Esophagus muscularis mucosa (tissue), 4 donors: ENCODE measurements at regions not wholly inside any gene's neighbourhood (a gene's known extent, or its start where the extent isn't known, plus 50 kb on each side); places are given as distances from the start of the nearest gene placed in this dataset.

Source experiments
- DNase-seq: peaks from one replicate; pipeline ENCODE4 v3.0.0-alpha.2; 2017; ENCODE audit errors: extremely low spot score
- H3K27ac ChIP-seq, 4 donors: fragments of 200-600 bp; sonication (generic); replicated peaks in 1 of 4; 1 replicate in 3 of 4; 2 replicates in 1 of 4; pipeline ENCODE4 v1.5.1; 2016 to 2019; ENCODE audit warnings: mild to moderate bottlenecking in 1 of 4
- H3K27me3 ChIP-seq, 4 donors: fragments of 200-600 bp; sonication (generic); one replicate each; pipeline versions ENCODE4 v1.5.1 to v1.6.0; 2016 to 2019
- H3K36me3 ChIP-seq, 4 donors: fragments of 200-600 bp; sonication (generic); one replicate each; pipeline ENCODE4 v1.5.1; 2016 to 2019
- H3K4me1 ChIP-seq, 4 donors: fragments of 200-600 bp; sonication (generic); one replicate each; pipeline ENCODE4 v1.5.1; 2016 to 2019
- H3K4me3 ChIP-seq, 4 donors: fragments of 200-600 bp; sonication (generic); 1 replicate in 2 of 4; 2 replicates in 2 of 4; pipeline ENCODE4 v1.5.1; 2016 to 2019; ENCODE audit warnings: mild to moderate bottlenecking in 4 of 4, moderate library complexity in 1 of 4
- H3K9me3 ChIP-seq, 4 donors: fragments of 200-600 bp; sonication (generic); 1 replicate in 3 of 4; 2 replicates in 1 of 4; pipeline ENCODE4 v1.5.1; 2016 to 2019
- EP300 ChIP-seq: sonication (generic); formaldehyde crosslinking; IDR thresholded peaks from one replicate; pipeline ENCODE4 v1.6.1; 2017; ENCODE audit warnings: antibody characterized with exemption
- POLR2A ChIP-seq: fragments of 450-650 bp; IDR thresholded peaks from one replicate; pipeline ENCODE4 v1.6.1; 2017; ENCODE audit warnings: antibody characterized with exemption, moderate library complexity, mild to moderate bottlenecking, low read depth
- POLR2AphosphoS5 ChIP-seq, 2 donors: sonication (generic); formaldehyde crosslinking; IDR thresholded peaks; one replicate each; pipeline ENCODE4 v1.6.1; 2017; ENCODE audit warnings: antibody characterized with exemption in 2 of 2
- WGBS: methylation state at CpG from one replicate; pipeline ENCODE4 v1.1.5; 2018; 5-methylcytosine and 5-hydroxymethylcytosine counted together
- intact Hi-C: fragments of 100-400 bp; cut with DNase I; formaldehyde crosslinking; loops from one replicate; pipeline ENCODE4 v1.15.1; 2023
- TF ChIP-seq, protein P1 (sequence below), 3 experiments: fragments of 200-600 bp in 2 of 3; fragments of 450-650 bp in 1 of 3; sonication (generic) in 2 of 3; IDR thresholded peaks; one replicate each; pipeline ENCODE4 v1.5.1; 2017 to 2019; ENCODE audit warnings: antibody characterized with exemption in 3 of 3, mild to moderate bottlenecking in 2 of 3, moderate library complexity in 1 of 3

DNA sequence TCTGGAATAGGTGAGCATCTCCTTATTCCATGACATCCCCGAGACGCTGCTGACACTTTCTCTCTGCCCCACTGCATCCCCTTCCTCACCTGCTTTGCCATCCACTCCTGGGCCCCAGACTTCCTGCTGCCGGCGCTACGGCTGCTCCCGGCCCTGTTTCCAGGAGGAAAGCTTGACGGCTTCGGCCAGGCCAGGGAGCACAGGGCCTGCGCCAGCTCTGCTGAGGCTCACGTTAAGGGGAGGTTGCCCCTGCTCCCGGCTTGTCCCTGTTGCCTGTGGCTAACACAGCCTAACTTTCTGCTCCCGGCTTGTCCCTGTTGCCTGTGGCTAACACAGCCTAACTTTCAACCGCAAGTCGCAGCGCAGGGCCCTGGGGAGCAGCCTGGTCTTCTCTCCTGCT lies 177.3 kb upstream of the RGMA start:
- no peaks in the 10 kb centered on the region for H3K4me1 ChIP-seq
- intact Hi-C loops, result no loop called here
- DNase-seq, result no peak

DNA sequence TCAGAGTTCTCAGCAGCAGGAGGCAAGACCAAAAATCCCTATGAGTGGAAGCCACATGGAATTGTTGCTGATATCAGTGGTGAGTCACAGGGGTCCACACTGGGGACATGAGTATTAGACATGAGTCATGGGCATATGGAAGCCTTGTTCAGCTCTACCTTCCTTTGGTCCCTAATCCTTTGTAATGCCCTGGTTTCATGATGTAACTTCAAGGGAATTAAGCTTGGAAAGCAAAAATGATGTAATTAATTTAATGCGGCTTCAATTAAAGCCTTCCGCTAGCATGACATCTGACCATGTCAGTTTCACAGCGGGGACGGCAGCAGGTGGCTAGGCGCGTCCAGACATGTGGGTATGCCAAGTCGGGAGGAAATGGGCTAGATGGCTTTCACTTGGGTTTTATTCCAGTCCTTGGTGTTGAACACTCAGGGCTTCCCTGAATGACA lies 176.1 kb upstream of the RGMA start:
- H3K4me3 ChIP-seq, result no peak overlapping the region
- H3K27ac ChIP-seq, result no peak overlapping the region
- TF ChIP-seq POLR2AphosphoS5 (IDR thresholded peaks at IDR 0.05) (no peak), EP300 (no peak), POLR2A (no peak)
- TF ChIP-seq, protein P1, sequence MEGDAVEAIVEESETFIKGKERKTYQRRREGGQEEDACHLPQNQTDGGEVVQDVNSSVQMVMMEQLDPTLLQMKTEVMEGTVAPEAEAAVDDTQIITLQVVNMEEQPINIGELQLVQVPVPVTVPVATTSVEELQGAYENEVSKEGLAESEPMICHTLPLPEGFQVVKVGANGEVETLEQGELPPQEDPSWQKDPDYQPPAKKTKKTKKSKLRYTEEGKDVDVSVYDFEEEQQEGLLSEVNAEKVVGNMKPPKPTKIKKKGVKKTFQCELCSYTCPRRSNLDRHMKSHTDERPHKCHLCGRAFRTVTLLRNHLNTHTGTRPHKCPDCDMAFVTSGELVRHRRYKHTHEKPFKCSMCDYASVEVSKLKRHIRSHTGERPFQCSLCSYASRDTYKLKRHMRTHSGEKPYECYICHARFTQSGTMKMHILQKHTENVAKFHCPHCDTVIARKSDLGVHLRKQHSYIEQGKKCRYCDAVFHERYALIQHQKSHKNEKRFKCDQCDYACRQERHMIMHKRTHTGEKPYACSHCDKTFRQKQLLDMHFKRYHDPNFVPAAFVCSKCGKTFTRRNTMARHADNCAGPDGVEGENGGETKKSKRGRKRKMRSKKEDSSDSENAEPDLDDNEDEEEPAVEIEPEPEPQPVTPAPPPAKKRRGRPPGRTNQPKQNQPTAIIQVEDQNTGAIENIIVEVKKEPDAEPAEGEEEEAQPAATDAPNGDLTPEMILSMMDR (IDR thresholded peaks at IDR 0.05), result no peak
- H3K36me3 ChIP-seq, result no peaks in the 10 kb centered on the region
- H3K27me3 ChIP-seq, result no peaks in the 10 kb centered on the region
- H3K9me3 ChIP-seq, result peaks cover 0 to 5% (median 0%) of the 10 kb centered on the region in 4 donors
- intact Hi-C loops, result no loop called here
- H3K4me1 ChIP-seq, result no peaks in the 10 kb centered on the region
- 78% methylated on average over 6 of the region's 7 CpGs for WGBS
- DNase-seq, result no peak

More for the DNA sequence above, 177.3 kb upstream of the RGMA start:
- no peak overlapping the region for H3K4me3 ChIP-seq
- no peak for TF ChIP-seq POLR2A
- no peak for TF ChIP-seq POLR2AphosphoS5 (IDR thresholded peaks at IDR 0.05)
- TF ChIP-seq, protein P1 (IDR thresholded peaks at IDR 0.05), result no peak
- TF ChIP-seq EP300, result no peak
- H3K27ac ChIP-seq, result no peak overlapping the region
- no peaks in the 10 kb centered on the region for H3K36me3 ChIP-seq
- H3K9me3 ChIP-seq, result peaks cover 0 to 17% (median 5%) of the 10 kb centered on the region in 4 donors
- H3K27me3 ChIP-seq, result no peaks in the 10 kb centered on the region
- 89% methylated on average over 14 of the region's 15 CpGs for WGBS

DNA sequence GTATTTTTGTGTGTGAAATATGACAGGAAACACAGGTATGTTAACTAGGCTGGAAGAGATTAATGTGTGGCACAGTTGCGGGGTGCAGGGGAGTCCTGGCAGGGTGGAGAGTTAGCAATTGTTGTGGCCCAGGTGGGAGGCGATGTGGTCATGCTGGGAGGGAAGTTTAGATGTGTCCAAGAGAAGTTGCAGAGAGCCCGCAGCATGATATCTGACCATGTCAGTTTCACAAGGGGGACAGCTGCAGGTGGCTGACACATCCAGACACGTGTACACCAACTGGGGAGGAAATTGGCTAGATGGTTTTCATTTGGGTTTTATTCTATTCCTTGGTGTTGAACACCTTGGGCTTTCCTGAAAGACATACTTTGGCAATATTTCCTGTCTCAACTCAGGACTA lies 172.8 kb upstream of the RGMA start:
- Histone ChIP-seq H3K27me3 (no peaks in the 10 kb centered on the region), H3K27ac (no peak overlapping the region), H3K4me1 (no peaks in the 10 kb centered on the region), H3K9me3 (peaks cover 0 to 2% (median 0%) of the 10 kb centered on the region in 4 donors), H3K36me3 (no peaks in the 10 kb centered on the region), H3K4me3 (no peak overlapping the region)
- no peak for DNase-seq
- 87% methylated on average over 4 of the region's 4 CpGs for WGBS
- intact Hi-C loops, result no loop called here
- no peak for TF ChIP-seq POLR2AphosphoS5 (IDR thresholded peaks at IDR 0.05)
- TF ChIP-seq EP300, result no peak
- no peak for TF ChIP-seq POLR2A
- TF ChIP-seq, protein P1 (IDR thresholded peaks at IDR 0.05), result no peak

DNA sequence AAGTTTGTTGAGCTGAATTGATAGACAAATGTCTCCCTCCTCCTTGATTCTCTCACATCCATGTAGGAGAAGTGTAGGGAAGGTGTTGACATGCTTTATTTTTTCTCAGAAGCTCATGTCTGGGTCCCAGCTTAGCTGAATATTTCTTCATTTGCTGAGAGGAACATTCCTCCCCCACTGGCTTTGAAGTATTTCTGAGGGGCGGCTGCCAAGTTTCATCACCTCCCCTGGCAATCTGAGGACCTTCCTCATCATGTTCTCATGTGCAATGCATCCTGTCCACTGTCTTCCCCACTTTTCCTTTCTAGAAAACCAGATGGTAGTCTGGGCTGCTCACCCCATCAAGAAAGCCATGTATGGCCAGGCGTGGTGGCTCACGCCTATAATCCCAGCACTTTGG lies 168.9 kb upstream of the RGMA start:
- intact Hi-C loops, result no loop called here
- 89% methylated on average over 3 of the region's 3 CpGs for WGBS
- Histone ChIP-seq H3K9me3 (no peaks in the 10 kb centered on the region), H3K27ac (no peak overlapping the region), H3K4me3 (no peak overlapping the region), H3K27me3 (no peaks in the 10 kb centered on the region), H3K36me3 (no peaks in the 10 kb centered on the region), H3K4me1 (peaks cover 0 to 2% (median 0%) of the 10 kb centered on the region in 4 donors)
- DNase-seq, result no peak
- TF ChIP-seq POLR2AphosphoS5 (IDR thresholded peaks at IDR 0.05) (no peak), POLR2A (no peak)
- TF ChIP-seq, protein P1 (IDR thresholded peaks at IDR 0.05), result no peak

DNA sequence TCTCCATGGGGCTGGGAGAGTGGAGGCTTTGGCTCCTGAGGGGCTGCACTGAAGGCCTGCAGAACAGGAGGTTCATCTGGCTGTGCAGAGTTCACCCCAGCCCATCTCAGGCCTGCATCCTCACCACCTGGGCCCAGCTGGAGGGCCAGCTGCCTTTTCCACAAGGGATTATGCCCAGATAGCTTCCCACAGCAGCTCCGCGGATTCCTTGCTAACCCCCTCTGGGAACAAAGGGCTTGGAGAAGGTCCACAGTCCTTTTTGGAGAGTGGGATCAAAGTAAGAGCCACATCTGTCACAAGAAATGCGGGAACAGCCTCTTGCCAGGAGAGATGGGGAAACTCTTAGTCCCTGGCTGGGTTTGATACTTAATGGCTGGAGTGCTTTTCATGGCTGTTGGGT lies 164.7 kb upstream of the RGMA start:
- H3K27me3 ChIP-seq, result no peaks in the 10 kb centered on the region
- no peaks in the 10 kb centered on the region for H3K9me3 ChIP-seq
- H3K36me3 ChIP-seq, result no peaks in the 10 kb centered on the region
- 83% methylated on average over 3 of the region's 3 CpGs for WGBS
- peaks cover 0 to 7% (median 0%) of the 10 kb centered on the region in 4 donors for H3K4me1 ChIP-seq
- H3K27ac ChIP-seq, result no peak overlapping the region
- TF ChIP-seq POLR2A (no peak), POLR2AphosphoS5 (IDR thresholded peaks at IDR 0.05) (no peak), EP300 (no peak)
- TF ChIP-seq, protein P1 (IDR thresholded peaks at IDR 0.05), result no peak
- intact Hi-C loops, result no loop called here
- DNase-seq, result no peak
- no peak overlapping the region for H3K4me3 ChIP-seq
